ENCODE measurements at regions not wholly inside any gene's neighbourhood (a gene's known extent, or its start where the extent isn't known, plus 50 kb on each side); places are given as distances from the start of the nearest gene placed in this dataset.

DNA sequence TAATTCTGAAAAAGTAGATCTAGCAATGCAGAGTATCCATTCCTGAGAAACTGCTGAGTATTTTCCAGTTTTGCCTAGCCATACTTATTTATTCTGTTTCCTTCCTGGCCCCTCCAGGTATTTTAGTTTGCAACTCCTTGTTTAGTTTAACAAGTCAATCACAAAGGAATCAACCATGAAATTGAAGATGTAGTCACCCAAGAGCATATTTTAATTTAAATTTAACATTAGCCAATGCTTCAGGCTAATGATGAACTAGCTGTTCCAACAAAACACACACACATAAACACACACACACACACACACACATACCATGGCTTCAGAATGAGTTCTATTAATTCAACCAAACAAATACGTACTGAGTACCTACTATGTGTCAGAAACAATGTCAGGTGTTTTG lies 332.8 kb upstream of the ERCC4 start:
- H3K4me3 ChIP-seq (ENCODE audit: low read depth, low read length) = no peak overlapping the region
- TF ChIP-seq ZNF560 (tag by site-specific recombination; IDR thresholded peaks at IDR 0.05; ENCODE audit: borderline replicate concordance) = no peak
- no peak for TF ChIP-seq ZNF529 (tag by site-specific recombination; IDR thresholded peaks at IDR 0.05; ENCODE audit: insufficient replicate concordance)
- TF ChIP-seq, protein P1, sequence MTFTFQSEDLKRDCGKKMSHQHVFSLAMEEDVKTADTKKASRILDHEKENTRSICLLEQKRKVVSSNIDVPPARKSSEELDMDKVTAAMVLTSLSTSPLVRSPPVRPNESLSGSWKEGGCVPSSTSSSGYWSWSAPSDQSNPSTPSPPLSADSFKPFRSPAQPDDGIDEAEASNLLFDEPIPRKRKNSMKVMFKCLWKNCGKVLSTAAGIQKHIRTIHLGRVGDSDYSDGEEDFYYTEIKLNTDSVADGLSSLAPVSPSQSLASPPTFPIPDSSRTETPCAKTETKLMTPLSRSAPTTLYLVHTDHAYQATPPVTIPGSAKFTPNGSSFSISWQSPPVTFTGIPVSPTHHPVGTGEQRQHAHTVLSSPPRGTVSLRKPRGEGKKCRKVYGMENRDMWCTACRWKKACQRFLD (tag by site-specific recombination; IDR thresholded peaks at IDR 0.05) = no peak
- TF ChIP-seq YY2 (tag by site-specific recombination; IDR thresholded peaks at IDR 0.05) = no peak
- TF ChIP-seq ZNF623 (tag by site-specific recombination; IDR thresholded peaks at IDR 0.05) = no peak
- TF ChIP-seq BCL11A (tag by site-specific recombination; IDR thresholded peaks at IDR 0.05; ENCODE audit: low read depth) = no peak
- no peak for TF ChIP-seq ZNF10 (tag by site-specific recombination; IDR thresholded peaks at IDR 0.05)
- no peak for TF ChIP-seq OVOL3 (tag by site-specific recombination; IDR thresholded peaks at IDR 0.05)
- no peak for TF ChIP-seq ZNF585B (tag by site-specific recombination; IDR thresholded peaks at IDR 0.05)
- TF ChIP-seq GLI2 (tag by site-specific recombination; IDR thresholded peaks at IDR 0.05; ENCODE audit: borderline replicate concordance, low read depth) = no peak
- no peaks in the 10 kb centered on the region for H3K9me3 ChIP-seq (ENCODE audit: control insufficient read depth, insufficient read depth, low read depth, low read length)
- H3K36me3 ChIP-seq (ENCODE audit: control insufficient read depth in 2 of 2, insufficient read depth in 1 of 2, low read length in 2 of 2) = no peaks in the 10 kb centered on the region
- POLR2A ChIA-PET = no interaction called here
- H3K4me1 ChIP-seq (ENCODE audit: control insufficient read depth, insufficient read depth, low read length) = no peaks in the 10 kb centered on the region
- CTCF ChIA-PET = interaction anchor here (0.7 kb wide), 1 partner anchor 82 kb away, joined by 3 read pairs; no protein-coding TSS in a partner anchor
- no peak overlapping the region for H3K27ac ChIP-seq (ENCODE audit: extremely low read depth, low read depth, low read length)

DNA sequence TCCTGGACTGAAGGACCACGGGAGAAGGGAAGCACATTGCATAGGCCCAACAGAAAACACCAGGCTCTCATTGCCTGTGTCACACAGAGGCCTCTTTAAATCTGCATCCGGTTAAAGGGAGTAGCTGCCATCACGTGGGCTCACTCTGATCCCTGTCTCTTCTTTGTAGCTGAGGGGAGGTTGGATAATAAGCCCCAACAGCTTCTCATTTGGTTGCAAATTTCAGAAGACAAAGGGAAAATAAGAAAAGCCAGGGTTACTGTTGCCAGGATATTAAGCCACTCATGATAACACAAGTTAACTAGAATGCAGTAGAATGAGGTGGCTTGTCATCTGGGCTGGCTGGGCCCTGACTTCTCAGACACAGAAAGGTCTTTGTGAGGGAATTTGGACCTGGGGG lies 325.1 kb upstream of the ERCC4 start:
- TF ChIP-seq ZFP37 (tag by site-specific recombination; IDR thresholded peaks at IDR 0.05) (no peak), YY2 (tag by site-specific recombination; IDR thresholded peaks at IDR 0.05) (no peak), TCF7L2 (IDR thresholded peaks at IDR 0.05; ENCODE audit: borderline replicate concordance, low read depth, low read length) (no peak), ZNF48 (tag by site-specific recombination; IDR thresholded peaks at IDR 0.05) (no peak), ZNF629 (tag by site-specific recombination; IDR thresholded peaks at IDR 0.05) (no peak), KLF9 (tag by site-specific recombination; IDR thresholded peaks at IDR 0.05; ENCODE audit: low read depth) (no peak), ZSCAN16 (tag by site-specific recombination; IDR thresholded peaks at IDR 0.05) (no peak), ZBTB20 (tag by site-specific recombination; IDR thresholded peaks at IDR 0.05) (no peak), SP7 (tag by site-specific recombination; IDR thresholded peaks at IDR 0.05) (no peak), EGR2 (tag by site-specific recombination; IDR thresholded peaks at IDR 0.05; ENCODE audit: low read depth) (no peak), ZNF335 (tag by site-specific recombination; conservative IDR thresholded peaks at IDR 0.05) (no peak), ZNF621 (tag by site-specific recombination; IDR thresholded peaks at IDR 0.05) (no peak), ZNF658 (tag by site-specific recombination; IDR thresholded peaks at IDR 0.05) (no peak), GLIS1 (tag by site-specific recombination; IDR thresholded peaks at IDR 0.05) (no peak), ZNF324 (tag by site-specific recombination; IDR thresholded peaks at IDR 0.05) (no peak)
- TF ChIP-seq, protein P2, sequence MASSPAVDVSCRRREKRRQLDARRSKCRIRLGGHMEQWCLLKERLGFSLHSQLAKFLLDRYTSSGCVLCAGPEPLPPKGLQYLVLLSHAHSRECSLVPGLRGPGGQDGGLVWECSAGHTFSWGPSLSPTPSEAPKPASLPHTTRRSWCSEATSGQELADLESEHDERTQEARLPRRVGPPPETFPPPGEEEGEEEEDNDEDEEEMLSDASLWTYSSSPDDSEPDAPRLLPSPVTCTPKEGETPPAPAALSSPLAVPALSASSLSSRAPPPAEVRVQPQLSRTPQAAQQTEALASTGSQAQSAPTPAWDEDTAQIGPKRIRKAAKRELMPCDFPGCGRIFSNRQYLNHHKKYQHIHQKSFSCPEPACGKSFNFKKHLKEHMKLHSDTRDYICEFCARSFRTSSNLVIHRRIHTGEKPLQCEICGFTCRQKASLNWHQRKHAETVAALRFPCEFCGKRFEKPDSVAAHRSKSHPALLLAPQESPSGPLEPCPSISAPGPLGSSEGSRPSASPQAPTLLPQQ (tag by site-specific recombination; IDR thresholded peaks at IDR 0.05) = no peak
- TF ChIP-seq, protein P3, sequence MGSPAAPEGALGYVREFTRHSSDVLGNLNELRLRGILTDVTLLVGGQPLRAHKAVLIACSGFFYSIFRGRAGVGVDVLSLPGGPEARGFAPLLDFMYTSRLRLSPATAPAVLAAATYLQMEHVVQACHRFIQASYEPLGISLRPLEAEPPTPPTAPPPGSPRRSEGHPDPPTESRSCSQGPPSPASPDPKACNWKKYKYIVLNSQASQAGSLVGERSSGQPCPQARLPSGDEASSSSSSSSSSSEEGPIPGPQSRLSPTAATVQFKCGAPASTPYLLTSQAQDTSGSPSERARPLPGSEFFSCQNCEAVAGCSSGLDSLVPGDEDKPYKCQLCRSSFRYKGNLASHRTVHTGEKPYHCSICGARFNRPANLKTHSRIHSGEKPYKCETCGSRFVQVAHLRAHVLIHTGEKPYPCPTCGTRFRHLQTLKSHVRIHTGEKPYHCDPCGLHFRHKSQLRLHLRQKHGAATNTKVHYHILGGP (tag by site-specific recombination; IDR thresholded peaks at IDR 0.05) = no peak
- TF ChIP-seq, protein P4, sequence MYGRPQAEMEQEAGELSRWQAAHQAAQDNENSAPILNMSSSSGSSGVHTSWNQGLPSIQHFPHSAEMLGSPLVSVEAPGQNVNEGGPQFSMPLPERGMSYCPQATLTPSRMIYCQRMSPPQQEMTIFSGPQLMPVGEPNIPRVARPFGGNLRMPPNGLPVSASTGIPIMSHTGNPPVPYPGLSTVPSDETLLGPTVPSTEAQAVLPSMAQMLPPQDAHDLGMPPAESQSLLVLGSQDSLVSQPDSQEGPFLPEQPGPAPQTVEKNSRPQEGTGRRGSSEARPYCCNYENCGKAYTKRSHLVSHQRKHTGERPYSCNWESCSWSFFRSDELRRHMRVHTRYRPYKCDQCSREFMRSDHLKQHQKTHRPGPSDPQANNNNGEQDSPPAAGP (tag by site-specific recombination; IDR thresholded peaks at IDR 0.05) = no peak
- Histone ChIP-seq H3K36me3 (ENCODE audit: control insufficient read depth in 2 of 2, insufficient read depth in 1 of 2, low read length in 2 of 2) (no peaks in the 10 kb centered on the region), H3K27ac (ENCODE audit: extremely low read depth, low read depth, low read length) (no peak overlapping the region), H3K4me1 (ENCODE audit: control insufficient read depth, insufficient read depth, low read length) (no peaks in the 10 kb centered on the region), H3K9me3 (ENCODE audit: control insufficient read depth, insufficient read depth, low read depth, low read length) (no peaks in the 10 kb centered on the region), H3K4me3 (ENCODE audit: low read depth, low read length) (no peak overlapping the region)
- ChIA-PET CTCF (no interaction called here), POLR2A (no interaction called here)
